H1 (cell line): ENCODE measurements at regions not wholly inside any gene's neighbourhood (a gene's known extent, or its start where the extent isn't known, plus 50 kb on each side); places are given as distances from the start of the nearest gene placed in this dataset.

Experiments used
- CREB1 ChIP-seq: IDR thresholded peaks from 2 replicates; pipeline ENCODE4 v1.6.1; 2012; ENCODE audit warnings: inconsistent platforms
- HDAC6 ChIP-seq: IDR thresholded peaks from one replicate; pipeline ENCODE4 v1.7.1; 2012; ENCODE audit warnings: low read depth, mild to moderate bottlenecking, inconsistent platforms, low read length, moderate library complexity
- TF ChIP-seq, protein P1 (sequence below): fragments of 300-600 bp; sonication (generic); IDR thresholded peaks from 2 replicates; pipeline ENCODE4 v1.7.1; 2012; ENCODE audit warnings: low read length, moderate library complexity, mild to moderate bottlenecking, inconsistent platforms; ENCODE audit not compliant: insufficient replicate concordance

DNA sequence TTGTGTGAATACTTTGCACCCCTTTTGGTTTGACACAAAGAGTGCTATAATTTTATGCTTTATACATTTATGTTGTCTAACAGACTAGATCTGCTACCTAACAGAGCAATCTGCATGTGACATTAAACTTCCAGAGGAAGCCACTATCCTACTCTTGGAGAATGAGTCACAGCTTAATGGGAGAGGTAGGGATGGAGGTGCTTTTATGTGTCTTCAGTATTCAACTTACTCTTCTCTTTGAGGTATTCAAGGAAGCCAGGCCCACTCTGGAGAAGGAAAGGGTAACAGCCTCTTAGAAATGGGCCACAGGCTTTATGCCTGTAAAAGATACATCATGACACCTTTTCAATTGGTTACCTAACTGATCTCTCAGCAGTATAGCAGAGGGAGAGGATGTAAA, 85.8 kb upstream of the NEUROD1 start (continued):
- TF ChIP-seq, protein P1, sequence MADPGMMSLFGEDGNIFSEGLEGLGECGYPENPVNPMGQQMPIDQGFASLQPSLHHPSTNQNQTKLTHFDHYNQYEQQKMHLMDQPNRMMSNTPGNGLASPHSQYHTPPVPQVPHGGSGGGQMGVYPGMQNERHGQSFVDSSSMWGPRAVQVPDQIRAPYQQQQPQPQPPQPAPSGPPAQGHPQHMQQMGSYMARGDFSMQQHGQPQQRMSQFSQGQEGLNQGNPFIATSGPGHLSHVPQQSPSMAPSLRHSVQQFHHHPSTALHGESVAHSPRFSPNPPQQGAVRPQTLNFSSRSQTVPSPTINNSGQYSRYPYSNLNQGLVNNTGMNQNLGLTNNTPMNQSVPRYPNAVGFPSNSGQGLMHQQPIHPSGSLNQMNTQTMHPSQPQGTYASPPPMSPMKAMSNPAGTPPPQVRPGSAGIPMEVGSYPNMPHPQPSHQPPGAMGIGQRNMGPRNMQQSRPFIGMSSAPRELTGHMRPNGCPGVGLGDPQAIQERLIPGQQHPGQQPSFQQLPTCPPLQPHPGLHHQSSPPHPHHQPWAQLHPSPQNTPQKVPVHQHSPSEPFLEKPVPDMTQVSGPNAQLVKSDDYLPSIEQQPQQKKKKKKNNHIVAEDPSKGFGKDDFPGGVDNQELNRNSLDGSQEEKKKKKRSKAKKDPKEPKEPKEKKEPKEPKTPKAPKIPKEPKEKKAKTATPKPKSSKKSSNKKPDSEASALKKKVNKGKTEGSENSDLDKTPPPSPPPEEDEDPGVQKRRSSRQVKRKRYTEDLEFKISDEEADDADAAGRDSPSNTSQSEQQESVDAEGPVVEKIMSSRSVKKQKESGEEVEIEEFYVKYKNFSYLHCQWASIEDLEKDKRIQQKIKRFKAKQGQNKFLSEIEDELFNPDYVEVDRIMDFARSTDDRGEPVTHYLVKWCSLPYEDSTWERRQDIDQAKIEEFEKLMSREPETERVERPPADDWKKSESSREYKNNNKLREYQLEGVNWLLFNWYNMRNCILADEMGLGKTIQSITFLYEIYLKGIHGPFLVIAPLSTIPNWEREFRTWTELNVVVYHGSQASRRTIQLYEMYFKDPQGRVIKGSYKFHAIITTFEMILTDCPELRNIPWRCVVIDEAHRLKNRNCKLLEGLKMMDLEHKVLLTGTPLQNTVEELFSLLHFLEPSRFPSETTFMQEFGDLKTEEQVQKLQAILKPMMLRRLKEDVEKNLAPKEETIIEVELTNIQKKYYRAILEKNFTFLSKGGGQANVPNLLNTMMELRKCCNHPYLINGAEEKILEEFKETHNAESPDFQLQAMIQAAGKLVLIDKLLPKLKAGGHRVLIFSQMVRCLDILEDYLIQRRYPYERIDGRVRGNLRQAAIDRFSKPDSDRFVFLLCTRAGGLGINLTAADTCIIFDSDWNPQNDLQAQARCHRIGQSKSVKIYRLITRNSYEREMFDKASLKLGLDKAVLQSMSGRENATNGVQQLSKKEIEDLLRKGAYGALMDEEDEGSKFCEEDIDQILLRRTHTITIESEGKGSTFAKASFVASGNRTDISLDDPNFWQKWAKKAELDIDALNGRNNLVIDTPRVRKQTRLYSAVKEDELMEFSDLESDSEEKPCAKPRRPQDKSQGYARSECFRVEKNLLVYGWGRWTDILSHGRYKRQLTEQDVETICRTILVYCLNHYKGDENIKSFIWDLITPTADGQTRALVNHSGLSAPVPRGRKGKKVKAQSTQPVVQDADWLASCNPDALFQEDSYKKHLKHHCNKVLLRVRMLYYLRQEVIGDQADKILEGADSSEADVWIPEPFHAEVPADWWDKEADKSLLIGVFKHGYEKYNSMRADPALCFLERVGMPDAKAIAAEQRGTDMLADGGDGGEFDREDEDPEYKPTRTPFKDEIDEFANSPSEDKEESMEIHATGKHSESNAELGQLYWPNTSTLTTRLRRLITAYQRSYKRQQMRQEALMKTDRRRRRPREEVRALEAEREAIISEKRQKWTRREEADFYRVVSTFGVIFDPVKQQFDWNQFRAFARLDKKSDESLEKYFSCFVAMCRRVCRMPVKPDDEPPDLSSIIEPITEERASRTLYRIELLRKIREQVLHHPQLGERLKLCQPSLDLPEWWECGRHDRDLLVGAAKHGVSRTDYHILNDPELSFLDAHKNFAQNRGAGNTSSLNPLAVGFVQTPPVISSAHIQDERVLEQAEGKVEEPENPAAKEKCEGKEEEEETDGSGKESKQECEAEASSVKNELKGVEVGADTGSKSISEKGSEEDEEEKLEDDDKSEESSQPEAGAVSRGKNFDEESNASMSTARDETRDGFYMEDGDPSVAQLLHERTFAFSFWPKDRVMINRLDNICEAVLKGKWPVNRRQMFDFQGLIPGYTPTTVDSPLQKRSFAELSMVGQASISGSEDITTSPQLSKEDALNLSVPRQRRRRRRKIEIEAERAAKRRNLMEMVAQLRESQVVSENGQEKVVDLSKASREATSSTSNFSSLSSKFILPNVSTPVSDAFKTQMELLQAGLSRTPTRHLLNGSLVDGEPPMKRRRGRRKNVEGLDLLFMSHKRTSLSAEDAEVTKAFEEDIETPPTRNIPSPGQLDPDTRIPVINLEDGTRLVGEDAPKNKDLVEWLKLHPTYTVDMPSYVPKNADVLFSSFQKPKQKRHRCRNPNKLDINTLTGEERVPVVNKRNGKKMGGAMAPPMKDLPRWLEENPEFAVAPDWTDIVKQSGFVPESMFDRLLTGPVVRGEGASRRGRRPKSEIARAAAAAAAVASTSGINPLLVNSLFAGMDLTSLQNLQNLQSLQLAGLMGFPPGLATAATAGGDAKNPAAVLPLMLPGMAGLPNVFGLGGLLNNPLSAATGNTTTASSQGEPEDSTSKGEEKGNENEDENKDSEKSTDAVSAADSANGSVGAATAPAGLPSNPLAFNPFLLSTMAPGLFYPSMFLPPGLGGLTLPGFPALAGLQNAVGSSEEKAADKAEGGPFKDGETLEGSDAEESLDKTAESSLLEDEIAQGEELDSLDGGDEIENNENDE, result no peak
- no peak for TF ChIP-seq HDAC6
- no peak for TF ChIP-seq CREB1
